ENCODE measurements at regions not wholly inside any gene's neighbourhood (a gene's known extent, or its start where the extent isn't known, plus 50 kb on each side); places are given as distances from the start of the nearest gene placed in this dataset.

DNA sequence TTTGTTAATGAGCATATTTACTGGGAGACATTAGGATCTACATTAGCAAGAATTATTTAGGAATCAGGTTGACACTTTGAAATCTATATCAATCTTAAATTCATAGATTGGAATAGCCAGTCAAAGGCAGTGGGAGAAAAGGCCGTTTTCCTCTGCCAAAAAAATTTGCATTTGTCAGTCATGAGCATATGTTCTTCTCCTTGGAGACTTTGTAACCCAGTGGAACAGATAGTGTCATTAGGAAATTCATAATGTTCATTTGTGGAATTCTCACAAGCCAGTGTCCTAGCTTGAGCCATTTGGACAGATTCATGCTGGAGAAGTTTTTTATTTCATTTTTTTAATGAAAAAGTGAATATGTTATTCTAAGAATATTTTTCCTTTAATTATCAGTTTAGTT is 260.1 kb downstream of the OXSM start:
- H3K4me3 ChIP-seq (ENCODE audit: low read depth, low read length) = no peak overlapping the region
- no peak for TF ChIP-seq MYC (IDR thresholded peaks at IDR 0.05; ENCODE audit: low read depth, low read length)
- TF ChIP-seq, protein P1, sequence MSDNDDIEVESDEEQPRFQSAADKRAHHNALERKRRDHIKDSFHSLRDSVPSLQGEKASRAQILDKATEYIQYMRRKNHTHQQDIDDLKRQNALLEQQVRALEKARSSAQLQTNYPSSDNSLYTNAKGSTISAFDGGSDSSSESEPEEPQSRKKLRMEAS (IDR thresholded peaks at IDR 0.05; ENCODE audit: low read depth, low read length) = no peak
- TF ChIP-seq CTCF (IDR thresholded peaks at IDR 0.05; ENCODE audit: low read depth, low read length) = no peak
- DNase-seq (ENCODE audit: low read depth) = no peak

GRCh38 chr3:26050776-26051175 is 260.9 kb downstream of the OXSM start:
- TF ChIP-seq, protein P1 (IDR thresholded peaks at IDR 0.05; ENCODE audit: low read depth, low read length) = no peak
- no peak for TF ChIP-seq MYC (IDR thresholded peaks at IDR 0.05; ENCODE audit: low read depth, low read length)
- no peak for TF ChIP-seq CTCF (IDR thresholded peaks at IDR 0.05; ENCODE audit: low read depth, low read length)
- no peak for TF ChIP-seq POLR2A (IDR thresholded peaks at IDR 0.05; ENCODE audit: extremely low read depth, insufficient read length)
- no peak for DNase-seq (ENCODE audit: low read depth)
- H3K4me3 ChIP-seq (ENCODE audit: low read depth, low read length) = no peak overlapping the region

GRCh38 chr3:26058901-26059321 is 269.0 kb downstream of the OXSM start:
- no peak for DNase-seq (ENCODE audit: low read depth)
- TF ChIP-seq MYC (IDR thresholded peaks at IDR 0.05; ENCODE audit: low read depth, low read length) (no peak), CTCF (IDR thresholded peaks at IDR 0.05; ENCODE audit: low read depth, low read length) (no peak), POLR2A (IDR thresholded peaks at IDR 0.05; ENCODE audit: extremely low read depth, insufficient read length) (no peak)
- TF ChIP-seq, protein P1 (IDR thresholded peaks at IDR 0.05; ENCODE audit: low read depth, low read length) = no peak
- no peak overlapping the region for H3K4me3 ChIP-seq (ENCODE audit: low read depth, low read length)

DNA sequence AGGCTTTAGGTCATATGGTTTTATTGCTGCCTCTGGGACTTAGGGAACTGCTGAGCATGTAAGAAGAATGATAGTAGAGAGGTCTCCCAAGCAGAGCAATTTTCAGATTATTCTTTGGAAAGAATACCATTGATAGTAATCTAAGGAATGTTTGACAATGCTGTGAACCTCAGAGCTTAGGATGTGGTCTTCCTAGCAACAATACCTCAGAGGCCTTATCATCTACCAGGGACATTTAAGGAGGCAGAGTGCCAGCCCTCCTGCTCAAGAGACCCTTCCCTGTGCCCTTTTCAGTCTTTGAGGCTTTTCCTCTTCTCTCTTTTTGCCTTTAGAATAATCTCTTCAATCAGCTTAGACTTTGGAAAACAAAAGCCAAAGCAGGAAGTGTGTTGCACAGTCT is 272.1 kb downstream of the OXSM start:
- TF ChIP-seq, protein P1 (IDR thresholded peaks at IDR 0.05; ENCODE audit: low read depth, low read length) = no peak
- TF ChIP-seq POLR2A (IDR thresholded peaks at IDR 0.05; ENCODE audit: extremely low read depth, insufficient read length) (no peak), CTCF (IDR thresholded peaks at IDR 0.05; ENCODE audit: low read depth, low read length) (no peak), MYC (IDR thresholded peaks at IDR 0.05; ENCODE audit: low read depth, low read length) (no peak)
- no peak overlapping the region for H3K4me3 ChIP-seq (ENCODE audit: low read depth, low read length)
- no peak for DNase-seq (ENCODE audit: low read depth)

DNA sequence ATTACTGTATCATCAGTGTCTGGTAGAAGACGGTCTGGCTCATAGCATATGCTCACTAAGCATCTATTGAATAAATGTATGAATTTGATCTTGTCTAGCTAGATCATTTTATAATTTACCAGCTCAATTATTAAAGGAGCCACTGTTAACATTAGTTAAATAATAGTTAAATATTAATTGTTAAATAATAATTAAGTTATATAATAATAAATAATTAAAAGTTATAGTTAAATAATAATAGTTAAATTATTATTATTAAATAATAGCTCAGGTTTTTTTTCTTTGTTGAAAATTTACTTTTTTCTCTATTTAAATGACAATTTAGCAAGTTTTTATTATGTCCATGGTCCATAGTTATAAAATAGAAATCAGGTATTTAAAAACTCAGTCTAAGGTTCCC is 274.4 kb downstream of the OXSM start:
- no peak overlapping the region for H3K4me3 ChIP-seq (ENCODE audit: low read depth, low read length)
- DNase-seq (ENCODE audit: low read depth) = no peak
- TF ChIP-seq POLR2A (IDR thresholded peaks at IDR 0.05; ENCODE audit: extremely low read depth, insufficient read length) (no peak), MYC (IDR thresholded peaks at IDR 0.05; ENCODE audit: low read depth, low read length) (no peak), CTCF (IDR thresholded peaks at IDR 0.05; ENCODE audit: low read depth, low read length) (no peak)
- TF ChIP-seq, protein P1 (IDR thresholded peaks at IDR 0.05; ENCODE audit: low read depth, low read length) = no peak

GRCh38 chr3:26068890-26069289 is 279.0 kb downstream of the OXSM start:
- no peak for DNase-seq (ENCODE audit: low read depth)
- TF ChIP-seq CTCF (IDR thresholded peaks at IDR 0.05; ENCODE audit: low read depth, low read length) (no peak), MYC (IDR thresholded peaks at IDR 0.05; ENCODE audit: low read depth, low read length) (no peak), POLR2A (IDR thresholded peaks at IDR 0.05; ENCODE audit: extremely low read depth, insufficient read length) (no peak)
- TF ChIP-seq, protein P1 (IDR thresholded peaks at IDR 0.05; ENCODE audit: low read depth, low read length) = no peak
- H3K4me3 ChIP-seq (ENCODE audit: low read depth, low read length) = no peak overlapping the region
